SK-N-SH (cell line): ENCODE measurements at regions not wholly inside any gene's neighbourhood (a gene's known extent, or its start where the extent isn't known, plus 50 kb on each side); places are given as distances from the start of the nearest gene placed in this dataset.

Source experiments
- CTCF ChIA-PET: fragments of 300-600, 350-600 bp; formaldehyde crosslinking; extraction: SDS; loops from one replicate; lab custom pipeline; 2021; lab: Yijun Ruan, JAX
- POLR2A ChIA-PET: fragments of 350-600 bp; sonication (Branson Sonifier 250); formaldehyde crosslinking; extraction: SDS; loops from one replicate; lab custom pipeline; 2020; ENCODE audit warnings: antibody characterized with exemption, inconsistent platforms; lab: Yijun Ruan, JAX
- DNase-seq: peaks from one replicate; pipeline ENCODE4 v3.0.0; 2012
- H2AFZ ChIP-seq: fragments of 200-600 bp; sonication (generic); 2 replicates; pipeline ENCODE4 v1.8.1; 2016; ENCODE audit warnings: antibody characterized with exemption, mild to moderate bottlenecking, low read depth
- H3F3A ChIP-seq: fragments of 200-600 bp; sonication (generic); replicated peaks from 2 replicates; pipeline ENCODE3; 2016; ENCODE audit warnings: antibody characterized with exemption, mild to moderate bottlenecking; ENCODE audit not compliant: insufficient read depth
- H3K27ac ChIP-seq, 2 experiments: fragments of 200-500 bp in 1 of 2; fragments of 200-600 bp in 1 of 2; sonication (Bioruptor generic) in 1 of 2; sonication (generic), shearing (Covaris generic) in 1 of 2; 2 replicates each; pipeline versions ENCODE4 v1.5.1 to v1.6.1; 2014 to 2016; ENCODE audit warnings: low read depth in 2 of 2, inconsistent platforms in 1 of 2, low read length in 1 of 2, mild to moderate bottlenecking in 1 of 2, mixed read lengths in 1 of 2
- H3K27me3 ChIP-seq: fragments of 200-600 bp; sonication (generic), shearing (Covaris generic); 2 replicates; pipeline ENCODE4 v1.6.1; 2016; ENCODE audit warnings: mixed run types; ENCODE audit not compliant: insufficient read depth
- H3K36me3 ChIP-seq, 2 experiments: fragments of 200-500 bp in 1 of 2; fragments of 200-600 bp in 1 of 2; sonication (Bioruptor generic) in 1 of 2; sonication (generic) in 1 of 2; replicated peaks in 1 of 2; 2 replicates each; pipeline versions ENCODE3 to v1.5.1; 2014 to 2016; ENCODE audit warnings: low read length in 1 of 2, mild to moderate bottlenecking in 1 of 2; ENCODE audit not compliant: insufficient read depth in 2 of 2, control insufficient read depth in 1 of 2
- H3K4me1 ChIP-seq, 2 experiments: fragments of 200-500 bp in 1 of 2; fragments of 200-600 bp in 1 of 2; sonication (Bioruptor generic) in 1 of 2; sonication (generic), shearing (Covaris generic) in 1 of 2; 2 replicates each; pipeline versions ENCODE4 v1.5.1 to v1.6.1; 2014 to 2016; ENCODE audit warnings: low read depth in 1 of 2, low read length in 1 of 2, mixed run types in 1 of 2; ENCODE audit not compliant: insufficient read depth in 2 of 2, control insufficient read depth in 1 of 2
- H3K4me2 ChIP-seq: fragments of 200-600 bp; sonication (generic), shearing (Covaris generic); 2 replicates; pipeline ENCODE4 v1.6.1; 2017; ENCODE audit warnings: mixed run types
- H3K4me3 ChIP-seq, 2 experiments: fragments of 200-500 bp in 1 of 2; fragments of 200-600 bp in 1 of 2; sonication (Bioruptor generic) in 1 of 2; sonication (generic), shearing (Covaris generic) in 1 of 2; 2 replicates each; pipeline versions ENCODE4 v1.5.1 to v1.8.1; 2014 to 2016; ENCODE audit warnings: low read depth in 2 of 2, inconsistent platforms in 1 of 2, low read length in 1 of 2, mild to moderate bottlenecking in 1 of 2, mixed read lengths in 1 of 2, moderate library complexity in 1 of 2
- H3K79me2 ChIP-seq: fragments of 200-600 bp; sonication (generic); 2 replicates; pipeline ENCODE4 v1.8.1; 2017; ENCODE audit warnings: mild to moderate bottlenecking; ENCODE audit not compliant: insufficient read depth
- H3K9ac ChIP-seq: fragments of 200-600 bp; sonication (generic); 2 replicates; pipeline ENCODE4 v1.6.1; 2017; ENCODE audit warnings: mixed run types
- H3K9me2 ChIP-seq: fragments of 200-600 bp; sonication (generic); 2 replicates; pipeline ENCODE4 v1.6.1; 2017; ENCODE audit warnings: mixed run types
- H3K9me3 ChIP-seq: fragments of 200-600 bp; sonication (generic); 2 replicates; pipeline ENCODE4 v1.6.1; 2017; ENCODE audit warnings: mixed run types, mild to moderate bottlenecking, moderate library complexity
- H4K20me1 ChIP-seq: fragments of 200-600 bp; sonication (generic); 2 replicates; pipeline ENCODE4 v1.6.1; 2017; ENCODE audit warnings: mild to moderate bottlenecking, mixed run types; ENCODE audit not compliant: insufficient read depth
- CHD2 ChIP-seq: fragments of 150-350 bp; IDR thresholded peaks from 2 replicates; pipeline ENCODE4 v1.6.1; 2018; ENCODE audit warnings: low read length; ENCODE audit not compliant: partially characterized antibody
- ELF1 ChIP-seq: IDR thresholded peaks from 2 replicates; pipeline ENCODE4 v1.4.0; 2012
- EZH2phosphoT487 ChIP-seq: fragments of 200-600 bp; sonication (generic); IDR thresholded peaks from 2 replicates; pipeline ENCODE4 v1.6.1; 2017; ENCODE audit warnings: low read depth, mixed run types, mild to moderate bottlenecking, antibody characterized with exemption, moderate library complexity, borderline replicate concordance
- GABPA ChIP-seq: IDR thresholded peaks from 2 replicates; pipeline ENCODE4 v1.4.0; 2012; ENCODE audit warnings: low read depth, mild to moderate bottlenecking
- GATA2 ChIP-seq: sonication (generic); formaldehyde crosslinking; IDR thresholded peaks from 2 replicates; pipeline ENCODE4 v1.5.0; 2020; ENCODE audit warnings: mild to moderate bottlenecking, missing genetic modification reagents
- MEF2A ChIP-seq: IDR thresholded peaks from 2 replicates; pipeline ENCODE4 v1.4.0; 2012; ENCODE audit warnings: low read depth, borderline replicate concordance
- RAD21 ChIP-seq: IDR thresholded peaks from 2 replicates; pipeline ENCODE4 v1.6.1; 2012; ENCODE audit warnings: mild to moderate bottlenecking, low read length
- RCOR1 ChIP-seq: fragments of 150-350 bp; IDR thresholded peaks from 2 replicates; pipeline ENCODE4 v1.6.1; 2017; ENCODE audit warnings: antibody characterized with exemption, low read length
- SIN3A ChIP-seq: IDR thresholded peaks from 2 replicates; pipeline ENCODE4 v1.6.1; 2012; ENCODE audit warnings: low read depth, mild to moderate bottlenecking, low read length, moderate library complexity, borderline replicate concordance
- SMC3 ChIP-seq: IDR thresholded peaks from 2 replicates; pipeline ENCODE4 v1.6.1; 2012; ENCODE audit warnings: low read depth, low read length, improper control_type of control experiment
- TAF1 ChIP-seq: IDR thresholded peaks from 2 replicates; pipeline ENCODE4 v1.6.1; 2012; ENCODE audit warnings: low read depth, mild to moderate bottlenecking, low read length, moderate library complexity, borderline replicate concordance
- TCF12 ChIP-seq: IDR thresholded peaks from 2 replicates; pipeline ENCODE4 v1.4.0; 2012
- TEAD4 ChIP-seq: IDR thresholded peaks from 2 replicates; pipeline ENCODE4 v1.4.0; 2012; ENCODE audit warnings: mild to moderate bottlenecking, borderline replicate concordance; ENCODE audit not compliant: insufficient read depth
- WGBS: methylation state at CpG from one replicate; pipeline ENCODE4 v1.1.6; 2017; ENCODE audit warnings: low lambda C conversion rate; 5-methylcytosine and 5-hydroxymethylcytosine counted together
- TF ChIP-seq, protein P1 (sequence below): fragments of 150-350 bp; IDR thresholded peaks from 2 replicates; pipeline ENCODE4 v1.6.1; 2016; ENCODE audit warnings: mild to moderate bottlenecking, low read depth, low read length
- TF ChIP-seq, protein P2 (sequence below): IDR thresholded peaks from 2 replicates; pipeline ENCODE4 v1.4.0; 2012; ENCODE audit warnings: low read depth, borderline replicate concordance
- TF ChIP-seq, protein P3 (sequence below): IDR thresholded peaks from 2 replicates; pipeline ENCODE4 v1.6.1; 2012; ENCODE audit warnings: mild to moderate bottlenecking, low read depth, low read length, moderate library complexity

DNA sequence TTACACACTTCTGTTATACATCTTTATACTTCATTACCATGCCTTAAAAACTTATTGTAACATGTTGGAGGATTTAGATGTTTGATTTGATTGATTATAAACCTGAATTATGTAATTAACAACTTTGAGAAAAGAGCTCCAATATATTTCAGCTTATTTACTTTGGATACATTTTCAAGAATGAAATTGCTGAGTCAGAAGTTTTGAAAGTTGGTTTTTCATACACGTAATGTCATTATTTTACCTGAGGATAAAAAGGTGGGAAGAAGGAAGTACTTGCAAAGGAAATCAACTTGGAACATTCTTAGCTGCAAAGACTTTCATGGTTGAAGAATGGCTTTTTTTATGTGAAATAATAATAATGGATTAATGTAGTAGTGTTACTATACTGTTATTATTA is 677.2 kb downstream of the FAM181B start:
- Histone ChIP-seq H3K4me2 (no peak overlapping the region), H4K20me1 (no peaks in the 10 kb centered on the region), H2AFZ (no peak overlapping the region), H3K9me2 (no peaks in the 10 kb centered on the region), H3K9me3 (no peaks in the 10 kb centered on the region), H3K36me3 (no peaks in the 10 kb centered on the region), H3K27ac (no peak overlapping the region), H3K9ac (no peak overlapping the region), H3K79me2 (no peaks in the 10 kb centered on the region), H3F3A (no peaks in the 10 kb centered on the region), H3K27me3 (no peaks in the 10 kb centered on the region), H3K4me1 (no peaks in the 10 kb centered on the region; a peak in 1 of 4 replicates), H3K4me3 (no peak overlapping the region)
- ChIA-PET POLR2A (no interaction called here), CTCF (no interaction called here)
- 44% methylated on average over 1 of the region's 1 CpG for WGBS
- no peak for DNase-seq
- TF ChIP-seq GATA2 (CRISPR knock-in tag), result no peak
- TF ChIP-seq TCF12, result no peak
- no peak for TF ChIP-seq RAD21
- TF ChIP-seq MEF2A, result no peak
- TF ChIP-seq RCOR1, result no peak
- no peak for TF ChIP-seq EZH2phosphoT487
- TF ChIP-seq, protein P1, sequence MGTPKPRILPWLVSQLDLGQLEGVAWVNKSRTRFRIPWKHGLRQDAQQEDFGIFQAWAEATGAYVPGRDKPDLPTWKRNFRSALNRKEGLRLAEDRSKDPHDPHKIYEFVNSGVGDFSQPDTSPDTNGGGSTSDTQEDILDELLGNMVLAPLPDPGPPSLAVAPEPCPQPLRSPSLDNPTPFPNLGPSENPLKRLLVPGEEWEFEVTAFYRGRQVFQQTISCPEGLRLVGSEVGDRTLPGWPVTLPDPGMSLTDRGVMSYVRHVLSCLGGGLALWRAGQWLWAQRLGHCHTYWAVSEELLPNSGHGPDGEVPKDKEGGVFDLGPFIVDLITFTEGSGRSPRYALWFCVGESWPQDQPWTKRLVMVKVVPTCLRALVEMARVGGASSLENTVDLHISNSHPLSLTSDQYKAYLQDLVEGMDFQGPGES, result no peak
- TF ChIP-seq, protein P2, sequence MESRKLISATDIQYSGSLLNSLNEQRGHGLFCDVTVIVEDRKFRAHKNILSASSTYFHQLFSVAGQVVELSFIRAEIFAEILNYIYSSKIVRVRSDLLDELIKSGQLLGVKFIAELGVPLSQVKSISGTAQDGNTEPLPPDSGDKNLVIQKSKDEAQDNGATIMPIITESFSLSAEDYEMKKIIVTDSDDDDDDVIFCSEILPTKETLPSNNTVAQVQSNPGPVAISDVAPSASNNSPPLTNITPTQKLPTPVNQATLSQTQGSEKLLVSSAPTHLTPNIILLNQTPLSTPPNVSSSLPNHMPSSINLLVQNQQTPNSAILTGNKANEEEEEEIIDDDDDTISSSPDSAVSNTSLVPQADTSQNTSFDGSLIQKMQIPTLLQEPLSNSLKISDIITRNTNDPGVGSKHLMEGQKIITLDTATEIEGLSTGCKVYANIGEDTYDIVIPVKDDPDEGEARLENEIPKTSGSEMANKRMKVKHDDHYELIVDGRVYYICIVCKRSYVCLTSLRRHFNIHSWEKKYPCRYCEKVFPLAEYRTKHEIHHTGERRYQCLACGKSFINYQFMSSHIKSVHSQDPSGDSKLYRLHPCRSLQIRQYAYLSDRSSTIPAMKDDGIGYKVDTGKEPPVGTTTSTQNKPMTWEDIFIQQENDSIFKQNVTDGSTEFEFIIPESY, result no peak
- TF ChIP-seq CHD2, result no peak
- TF ChIP-seq TEAD4, result no peak
- no peak for TF ChIP-seq ELF1
- no peak for TF ChIP-seq SMC3
- no peak for TF ChIP-seq SIN3A
- TF ChIP-seq TAF1, result no peak
- TF ChIP-seq, protein P3, sequence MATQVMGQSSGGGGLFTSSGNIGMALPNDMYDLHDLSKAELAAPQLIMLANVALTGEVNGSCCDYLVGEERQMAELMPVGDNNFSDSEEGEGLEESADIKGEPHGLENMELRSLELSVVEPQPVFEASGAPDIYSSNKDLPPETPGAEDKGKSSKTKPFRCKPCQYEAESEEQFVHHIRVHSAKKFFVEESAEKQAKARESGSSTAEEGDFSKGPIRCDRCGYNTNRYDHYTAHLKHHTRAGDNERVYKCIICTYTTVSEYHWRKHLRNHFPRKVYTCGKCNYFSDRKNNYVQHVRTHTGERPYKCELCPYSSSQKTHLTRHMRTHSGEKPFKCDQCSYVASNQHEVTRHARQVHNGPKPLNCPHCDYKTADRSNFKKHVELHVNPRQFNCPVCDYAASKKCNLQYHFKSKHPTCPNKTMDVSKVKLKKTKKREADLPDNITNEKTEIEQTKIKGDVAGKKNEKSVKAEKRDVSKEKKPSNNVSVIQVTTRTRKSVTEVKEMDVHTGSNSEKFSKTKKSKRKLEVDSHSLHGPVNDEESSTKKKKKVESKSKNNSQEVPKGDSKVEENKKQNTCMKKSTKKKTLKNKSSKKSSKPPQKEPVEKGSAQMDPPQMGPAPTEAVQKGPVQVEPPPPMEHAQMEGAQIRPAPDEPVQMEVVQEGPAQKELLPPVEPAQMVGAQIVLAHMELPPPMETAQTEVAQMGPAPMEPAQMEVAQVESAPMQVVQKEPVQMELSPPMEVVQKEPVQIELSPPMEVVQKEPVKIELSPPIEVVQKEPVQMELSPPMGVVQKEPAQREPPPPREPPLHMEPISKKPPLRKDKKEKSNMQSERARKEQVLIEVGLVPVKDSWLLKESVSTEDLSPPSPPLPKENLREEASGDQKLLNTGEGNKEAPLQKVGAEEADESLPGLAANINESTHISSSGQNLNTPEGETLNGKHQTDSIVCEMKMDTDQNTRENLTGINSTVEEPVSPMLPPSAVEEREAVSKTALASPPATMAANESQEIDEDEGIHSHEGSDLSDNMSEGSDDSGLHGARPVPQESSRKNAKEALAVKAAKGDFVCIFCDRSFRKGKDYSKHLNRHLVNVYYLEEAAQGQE, result no peak
- TF ChIP-seq GABPA, result no peak
